ENCODE measurements at regions not wholly inside any gene's neighbourhood (a gene's known extent, or its start where the extent isn't known, plus 50 kb on each side); places are given as distances from the start of the nearest gene placed in this dataset.
"Not testable (repeated sequence)": the region's sequence is repeated elsewhere in the genome, so short reads cannot be mapped to it uniquely, and the experiment has no call there.

DNA sequence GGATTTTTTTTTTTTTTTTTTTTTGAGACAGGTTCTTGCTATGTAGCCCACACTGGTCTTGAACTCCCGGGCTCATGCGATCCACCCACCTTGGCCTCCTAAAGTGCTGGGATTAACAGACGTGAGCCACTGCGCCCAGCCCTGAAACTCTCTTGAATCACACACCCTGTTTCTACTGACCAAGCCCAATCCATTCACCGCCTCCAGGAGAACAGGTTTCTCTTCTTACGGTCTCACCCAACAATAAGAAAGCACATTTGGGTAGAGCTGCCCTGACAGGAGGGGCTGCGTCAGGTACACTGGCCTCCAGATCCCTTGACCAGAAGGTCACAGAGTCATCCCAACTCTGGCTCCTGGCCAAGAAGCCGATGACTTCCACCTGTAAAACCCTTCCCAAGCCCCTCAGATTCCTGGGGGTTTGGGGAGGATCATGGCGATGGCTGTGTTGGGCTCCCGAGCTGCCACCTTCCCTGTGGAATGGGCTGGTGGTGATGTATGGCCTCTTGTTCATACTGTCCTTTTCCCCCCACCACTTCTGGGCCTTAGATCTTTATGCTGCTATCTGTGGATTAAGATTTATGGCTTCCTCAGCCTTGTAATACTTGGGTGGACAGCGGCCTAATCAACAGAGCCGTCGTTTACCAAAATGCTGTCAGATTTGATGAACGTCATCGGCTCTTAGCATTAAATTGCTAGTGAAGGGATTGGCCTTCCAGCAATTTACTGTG, 89.1 kb downstream of the KATNIP start:
- H3K27ac Mint-ChIP-seq: no peak overlapping the region

DNA sequence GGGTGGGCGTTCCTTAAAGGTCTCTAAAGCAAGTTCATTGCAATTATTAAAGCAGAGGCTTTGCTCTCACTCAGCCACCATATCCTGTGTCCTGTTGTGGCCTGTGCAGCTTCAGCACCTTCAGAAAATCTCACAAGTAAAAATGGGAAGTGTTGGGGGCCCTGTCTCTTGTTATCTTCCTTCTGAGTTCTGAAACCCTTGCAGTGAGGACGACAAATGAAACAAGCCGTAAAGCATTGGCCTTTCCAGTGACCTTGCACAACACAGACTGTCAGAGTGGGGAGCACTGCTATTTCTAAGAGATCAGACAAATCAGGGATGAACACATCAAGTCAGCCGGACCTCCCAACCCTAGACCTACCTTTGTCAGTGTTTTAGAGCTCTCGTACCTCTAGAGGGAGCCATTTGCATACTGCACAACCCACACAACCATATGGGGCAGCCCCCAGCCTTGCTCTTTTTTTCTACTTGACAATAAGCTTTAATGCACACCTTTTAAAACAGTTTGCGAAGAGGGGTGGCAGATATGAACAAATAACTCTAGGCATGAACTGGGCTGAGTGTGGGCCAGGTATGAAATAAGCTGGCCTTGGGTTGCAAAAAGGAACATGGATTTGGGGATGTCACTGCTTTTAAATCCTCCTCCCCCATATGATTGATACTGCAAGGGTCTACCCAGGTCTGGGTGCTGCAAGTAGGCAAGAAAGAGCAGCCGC, 89.8 kb downstream of the KATNIP start:
- ChIA-PET CTCF (interaction anchor here (0.5 to 2.7 kb wide), 9 partner anchors 9 to 431 kb away, joined by 3 to 15 read pairs (median 3); no protein-coding TSS in a partner anchor), POLR2A (interaction anchor here (0.6 kb wide), 1 partner anchor 224 kb away, joined by 3 read pairs; no protein-coding TSS in a partner anchor)
- ATAC-seq (peak; percentile 85), DNase-seq (peak; percentile 55)
- peaks cover 2% of the 10 kb centered on the region for H3K9me3 Mint-ChIP-seq
- intact Hi-C loops (cut with micrococcal nuclease): no loop called here
- no peaks in the 10 kb centered on the region for H3K4me1 Mint-ChIP-seq (ENCODE audit: low read depth)
- H3K27me3 Mint-ChIP-seq: no peaks in the 10 kb centered on the region
- no peak overlapping the region for H3K4me3 Mint-ChIP-seq
- H3K27ac Mint-ChIP-seq: no peak overlapping the region
- H3K36me3 Mint-ChIP-seq (ENCODE audit: low read depth): peaks cover 8% of the 10 kb centered on the region
- TF ChIP-seq, protein P1, sequence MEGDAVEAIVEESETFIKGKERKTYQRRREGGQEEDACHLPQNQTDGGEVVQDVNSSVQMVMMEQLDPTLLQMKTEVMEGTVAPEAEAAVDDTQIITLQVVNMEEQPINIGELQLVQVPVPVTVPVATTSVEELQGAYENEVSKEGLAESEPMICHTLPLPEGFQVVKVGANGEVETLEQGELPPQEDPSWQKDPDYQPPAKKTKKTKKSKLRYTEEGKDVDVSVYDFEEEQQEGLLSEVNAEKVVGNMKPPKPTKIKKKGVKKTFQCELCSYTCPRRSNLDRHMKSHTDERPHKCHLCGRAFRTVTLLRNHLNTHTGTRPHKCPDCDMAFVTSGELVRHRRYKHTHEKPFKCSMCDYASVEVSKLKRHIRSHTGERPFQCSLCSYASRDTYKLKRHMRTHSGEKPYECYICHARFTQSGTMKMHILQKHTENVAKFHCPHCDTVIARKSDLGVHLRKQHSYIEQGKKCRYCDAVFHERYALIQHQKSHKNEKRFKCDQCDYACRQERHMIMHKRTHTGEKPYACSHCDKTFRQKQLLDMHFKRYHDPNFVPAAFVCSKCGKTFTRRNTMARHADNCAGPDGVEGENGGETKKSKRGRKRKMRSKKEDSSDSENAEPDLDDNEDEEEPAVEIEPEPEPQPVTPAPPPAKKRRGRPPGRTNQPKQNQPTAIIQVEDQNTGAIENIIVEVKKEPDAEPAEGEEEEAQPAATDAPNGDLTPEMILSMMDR (IDR thresholded peaks at IDR 0.05): peak; percentile 65

More for the DNA sequence above, 89.1 kb downstream of the KATNIP start:
- no peak for DNase-seq
- no peak for ATAC-seq
- TF ChIP-seq, protein P1 (IDR thresholded peaks at IDR 0.05): no peak
- Mint-ChIP-seq H3K27me3 (no peaks in the 10 kb centered on the region), H3K36me3 (ENCODE audit: low read depth) (peaks cover 8% of the 10 kb centered on the region), H3K9me3 (peaks cover 2% of the 10 kb centered on the region), H3K4me3 (no peak overlapping the region), H3K4me1 (ENCODE audit: low read depth) (no peaks in the 10 kb centered on the region)
- intact Hi-C loops (cut with micrococcal nuclease): no loop called here
- CTCF ChIA-PET: interaction anchor here (0.5 to 2.7 kb wide), 6 partner anchors 8 to 432 kb away, joined by 3 to 15 read pairs (median 6); no protein-coding TSS in a partner anchor
- POLR2A ChIA-PET: no interaction called here

DNA sequence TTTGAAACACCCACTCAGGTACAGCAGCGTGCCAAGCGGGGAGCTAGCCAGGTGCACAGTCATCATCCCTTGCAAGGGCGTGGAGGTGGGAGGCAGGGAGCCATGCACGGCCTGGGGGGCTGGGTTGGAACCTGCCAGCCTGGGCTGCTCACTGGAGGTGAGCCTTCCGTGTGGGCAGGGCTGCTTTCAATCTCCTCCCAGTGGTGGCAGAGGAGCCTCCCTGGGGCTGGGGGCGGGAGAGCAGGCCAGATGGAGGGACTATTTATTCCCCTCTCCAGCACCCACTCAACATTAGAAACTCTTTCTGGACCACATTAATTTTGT, 90.3 kb downstream of the KATNIP start:
- intact Hi-C loops (cut with micrococcal nuclease): no loop called here
- Mint-ChIP-seq H3K27ac (no peak overlapping the region), H3K4me1 (ENCODE audit: low read depth) (no peaks in the 10 kb centered on the region), H3K9me3 (peaks cover 2% of the 10 kb centered on the region), H3K4me3 (no peak overlapping the region), H3K27me3 (no peaks in the 10 kb centered on the region), H3K36me3 (ENCODE audit: low read depth) (peaks cover 8% of the 10 kb centered on the region)
- ATAC-seq (peak; percentile 7), DNase-seq (no peak)
- CTCF ChIA-PET: interaction anchor here (0.7 to 2.7 kb wide), 8 partner anchors 10 to 431 kb away, joined by 3 to 15 read pairs (median 4); no protein-coding TSS in a partner anchor
- TF ChIP-seq, protein P1 (IDR thresholded peaks at IDR 0.05): no peak
- POLR2A ChIA-PET: interaction anchor here (0.6 kb wide), 1 partner anchor 223 kb away, joined by 3 read pairs; no protein-coding TSS in a partner anchor

DNA sequence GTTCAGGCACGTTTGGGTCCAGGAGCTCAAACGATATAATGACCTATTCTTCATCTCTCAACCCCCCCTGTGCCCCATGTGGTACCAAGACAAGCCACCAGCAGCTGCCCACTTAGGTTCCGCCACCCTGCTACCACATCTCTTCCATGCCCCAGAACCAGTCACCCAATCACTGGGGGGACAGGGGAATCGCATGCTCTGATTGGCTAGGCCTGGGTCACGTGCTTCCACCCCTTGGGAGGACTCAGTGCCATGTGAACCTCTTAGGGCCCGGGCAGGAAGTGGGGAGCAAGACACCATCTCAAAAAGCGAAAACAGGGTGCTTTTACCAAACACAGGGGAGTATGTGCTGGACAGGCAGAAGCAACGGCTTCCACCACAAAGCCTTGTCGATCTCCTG, 91.3 kb downstream of the KATNIP start:
- Mint-ChIP-seq H3K36me3 (ENCODE audit: low read depth) (peaks cover 8% of the 10 kb centered on the region), H3K9me3 (peaks cover 2% of the 10 kb centered on the region), H3K4me3 (no peak overlapping the region), H3K27ac (no peak overlapping the region), H3K27me3 (no peaks in the 10 kb centered on the region), H3K4me1 (ENCODE audit: low read depth) (no peaks in the 10 kb centered on the region)
- intact Hi-C loops (cut with micrococcal nuclease): no loop called here
- ChIA-PET POLR2A (no interaction called here), CTCF (interaction anchor here (1.4 to 2.7 kb wide), 3 partner anchors 11 to 430 kb away, joined by 3 to 15 read pairs (median 8); no protein-coding TSS in a partner anchor)
- DNase-seq (no peak), ATAC-seq (no peak)
- TF ChIP-seq, protein P1 (IDR thresholded peaks at IDR 0.05): no peak

DNA sequence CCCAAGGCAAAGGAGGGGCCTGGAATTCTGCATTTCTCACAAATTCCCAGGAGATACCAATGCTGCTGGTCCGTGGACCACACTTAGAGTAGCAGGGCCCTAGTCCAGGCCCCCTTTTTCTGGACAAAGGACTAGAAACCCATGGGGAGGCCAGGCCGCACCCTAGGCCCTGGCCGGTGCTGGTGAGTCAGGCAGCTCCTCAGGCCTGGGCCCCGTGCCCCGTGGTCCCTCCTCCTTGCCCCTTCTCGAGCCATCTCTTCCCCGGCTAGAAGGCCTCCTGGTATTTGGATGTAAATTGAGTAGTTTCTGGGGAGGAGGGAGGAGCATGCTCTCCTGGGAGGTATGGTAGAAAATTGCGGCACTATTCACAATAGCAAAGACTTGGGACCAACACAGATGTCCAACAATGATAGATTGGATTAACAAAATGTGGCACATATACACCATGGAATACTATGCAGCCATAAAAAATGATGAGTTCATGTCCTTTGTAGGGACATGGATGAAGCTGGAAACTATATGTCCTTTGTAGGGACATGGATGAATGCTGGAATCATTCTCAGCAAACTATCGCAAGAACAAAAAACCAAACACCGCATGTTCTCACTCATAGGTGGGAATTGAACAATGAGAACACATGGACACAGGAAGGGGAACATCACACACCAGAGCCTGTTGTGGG, 91.9 kb downstream of the KATNIP start:
- DNase-seq; H3K4me3 Mint-ChIP-seq; H3K27ac Mint-ChIP-seq; intact Hi-C loops (cut with micrococcal nuclease); POLR2A ChIA-PET; H3K27me3 Mint-ChIP-seq; ATAC-seq; H3K9me3 Mint-ChIP-seq; H3K4me1 Mint-ChIP-seq (ENCODE audit: low read depth); H3K36me3 Mint-ChIP-seq (ENCODE audit: low read depth): not testable (repeated sequence)
- CTCF ChIA-PET: interaction anchor here (1.4 to 1.6 kb wide), 2 partner anchors 16 to 331 kb away, joined by 3 to 4 read pairs; no protein-coding TSS in a partner anchor
